ENCODE measurements at regions not wholly inside any gene's neighbourhood (a gene's known extent, or its start where the extent isn't known, plus 50 kb on each side); places are given as distances from the start of the nearest gene placed in this dataset.

DNA sequence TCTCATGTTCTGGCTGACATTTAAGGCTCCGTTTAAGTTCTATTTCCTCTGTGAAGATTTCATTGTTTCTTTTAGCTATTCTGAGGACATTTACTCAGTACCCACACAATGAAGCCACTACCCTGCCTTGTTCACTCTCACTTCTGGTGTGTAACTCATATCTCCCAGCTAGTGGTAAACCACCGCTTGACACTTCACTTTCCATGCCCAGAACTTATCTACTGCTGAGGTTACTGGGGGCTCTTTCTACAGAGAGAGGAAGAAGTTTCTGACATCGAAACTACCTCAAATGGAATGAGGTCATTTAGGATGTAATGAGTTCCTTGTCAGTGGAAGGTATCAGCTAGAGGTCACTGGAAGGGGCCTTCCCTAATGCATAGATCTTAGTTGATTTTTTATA, 501.5 kb downstream of the DMAC1 start:
- ATAC-seq (peak; percentile 95), DNase-seq (peak; percentile 51)
- H3K27ac Mint-ChIP-seq, result peak overlapping the region; percentile 87
- peaks cover 4% of the 10 kb centered on the region for H3K9me3 Mint-ChIP-seq
- H3K4me3 Mint-ChIP-seq, result peak overlapping the region; percentile 58
- H3K27me3 Mint-ChIP-seq, result peaks cover 28% of the 10 kb centered on the region
- peaks cover 8% of the 10 kb centered on the region for H3K36me3 Mint-ChIP-seq (ENCODE audit: low read depth)
- H3K4me1 Mint-ChIP-seq, result peaks cover 54% of the 10 kb centered on the region

DNA sequence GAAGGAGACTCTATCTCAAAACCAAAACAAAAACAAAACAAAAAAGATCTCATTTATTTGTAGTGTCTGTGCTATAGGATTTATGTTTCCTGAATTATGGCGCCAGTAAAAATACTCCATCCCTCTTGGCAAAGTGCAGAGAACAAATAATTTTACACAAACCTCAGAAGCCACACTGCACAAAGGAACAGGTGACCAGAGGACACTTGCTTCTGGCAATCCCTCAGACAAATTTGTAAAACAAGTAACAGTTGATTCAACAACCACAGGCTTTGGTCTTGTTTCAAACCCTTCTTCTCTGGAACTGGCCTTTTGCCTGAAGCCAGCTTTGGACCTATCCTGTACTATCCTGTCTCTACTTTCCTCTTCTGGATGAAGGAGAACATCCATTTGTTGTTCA, 502.1 kb downstream of the DMAC1 start:
- peaks cover 10% of the 10 kb centered on the region for H3K9me3 Mint-ChIP-seq
- peak overlapping the region; percentile 58 for H3K4me3 Mint-ChIP-seq
- peaks cover 27% of the 10 kb centered on the region for H3K27me3 Mint-ChIP-seq
- no peak for DNase-seq
- no peak for ATAC-seq
- peak overlapping the region; percentile 87 for H3K27ac Mint-ChIP-seq
- H3K4me1 Mint-ChIP-seq, result peaks cover 60% of the 10 kb centered on the region
- peaks cover 10% of the 10 kb centered on the region for H3K36me3 Mint-ChIP-seq (ENCODE audit: low read depth)

DNA sequence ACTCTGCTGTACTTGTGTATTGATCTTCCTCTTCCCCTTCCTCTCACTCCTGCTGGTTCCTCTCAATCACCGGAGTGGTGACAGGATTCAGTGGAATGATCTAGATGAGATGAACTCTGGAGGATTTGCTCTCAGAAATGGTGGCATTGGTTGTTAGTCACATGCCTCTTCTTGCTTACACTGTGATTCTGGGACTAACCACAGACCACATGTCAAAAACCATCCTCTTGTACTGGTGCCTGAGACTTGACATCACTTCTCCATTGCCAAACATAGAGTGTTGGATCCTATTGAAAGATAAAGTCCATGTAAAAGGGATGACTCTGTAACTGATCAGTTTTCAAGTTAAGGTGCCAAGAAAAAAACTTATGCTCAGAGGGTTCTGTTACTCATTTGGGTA, 506.5 kb downstream of the DMAC1 start:
- no peak for DNase-seq
- ATAC-seq, result peak; percentile 65
- Mint-ChIP-seq H3K4me1 (peaks cover 38% of the 10 kb centered on the region), H3K27me3 (peaks cover 26% of the 10 kb centered on the region), H3K36me3 (ENCODE audit: low read depth) (peaks cover 7% of the 10 kb centered on the region), H3K9me3 (peaks cover 6% of the 10 kb centered on the region), H3K4me3 (no peak overlapping the region), H3K27ac (no peak overlapping the region)

DNA sequence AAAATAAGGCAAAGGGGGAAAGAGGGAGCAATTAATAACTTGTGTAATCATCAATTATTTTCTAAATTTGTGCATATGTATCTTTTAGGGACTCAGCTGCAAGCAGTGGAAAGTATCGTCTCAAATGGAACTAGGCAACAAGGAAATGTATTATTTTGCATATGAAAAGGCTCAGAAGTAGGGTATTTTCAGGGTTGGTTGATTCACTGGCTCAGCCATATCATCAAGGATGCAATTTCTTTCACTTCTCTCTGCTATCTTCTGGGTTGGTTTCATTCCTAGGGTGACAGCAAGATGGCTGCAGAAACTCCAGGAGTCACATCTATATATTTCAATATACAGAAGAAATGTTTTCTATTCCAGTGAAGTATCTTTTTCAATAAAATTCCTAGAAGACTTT, 509.8 kb downstream of the DMAC1 start:
- H3K27ac Mint-ChIP-seq, result no peak overlapping the region

DNA sequence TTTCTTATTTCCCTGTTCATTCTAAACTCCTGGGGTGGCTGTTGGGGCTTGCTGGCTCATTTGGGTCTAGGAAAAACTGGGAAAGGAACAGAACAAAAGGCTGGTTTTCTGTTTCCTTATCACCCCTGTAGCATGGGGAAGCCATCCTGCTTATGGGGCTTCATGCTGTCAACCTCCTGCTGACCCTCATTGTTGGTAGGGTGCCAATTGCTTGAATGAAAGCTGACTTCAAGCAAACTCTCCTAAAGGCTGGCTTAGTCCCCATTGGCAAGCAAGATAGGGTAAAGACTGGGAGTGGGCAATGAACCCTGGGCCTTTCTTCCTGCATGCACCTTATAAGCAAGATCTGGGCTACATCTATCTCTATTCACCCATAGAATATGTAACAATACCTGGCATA, 511.6 kb downstream of the DMAC1 start:
- Mint-ChIP-seq H3K27ac (no peak overlapping the region), H3K4me1 (peaks cover 24% of the 10 kb centered on the region), H3K27me3 (peaks cover 29% of the 10 kb centered on the region), H3K36me3 (ENCODE audit: low read depth) (peaks cover 4% of the 10 kb centered on the region), H3K4me3 (no peak overlapping the region), H3K9me3 (peaks cover 4% of the 10 kb centered on the region)
- ATAC-seq (no peak), DNase-seq (no peak)

More for the DNA sequence above, 509.8 kb downstream of the DMAC1 start:
- Mint-ChIP-seq H3K36me3 (ENCODE audit: low read depth) (peaks cover 4% of the 10 kb centered on the region), H3K27me3 (peaks cover 35% of the 10 kb centered on the region), H3K4me3 (no peak overlapping the region), H3K4me1 (peaks cover 21% of the 10 kb centered on the region), H3K9me3 (peaks cover 6% of the 10 kb centered on the region)
- ATAC-seq (no peak), DNase-seq (no peak)

DNA sequence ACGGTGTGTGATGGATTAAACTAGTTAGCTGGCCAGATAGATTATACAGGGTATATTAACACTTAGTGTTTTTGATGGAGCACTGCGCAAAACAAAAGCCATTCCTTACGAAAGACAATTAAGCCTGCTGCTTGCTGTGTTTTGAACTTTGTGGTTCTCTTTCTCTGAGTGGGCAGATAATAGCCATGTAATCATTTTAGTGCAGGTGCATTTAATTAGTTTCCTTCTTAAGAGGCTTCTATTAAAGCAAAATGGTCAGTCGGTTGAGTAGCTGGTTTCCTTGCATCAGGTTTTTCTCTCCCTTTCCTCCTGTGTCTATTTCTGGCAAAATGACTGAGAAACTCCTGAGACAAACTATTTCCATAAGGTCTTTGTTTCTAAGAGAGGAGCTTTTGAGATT, 512.5 kb downstream of the DMAC1 start:
- Mint-ChIP-seq H3K27ac (no peak overlapping the region), H3K27me3 (peaks cover 34% of the 10 kb centered on the region), H3K4me1 (peaks cover 27% of the 10 kb centered on the region), H3K4me3 (no peak overlapping the region), H3K36me3 (ENCODE audit: low read depth) (peaks cover 3% of the 10 kb centered on the region), H3K9me3 (no peaks in the 10 kb centered on the region)
- ATAC-seq, result no peak
- DNase-seq, result no peak

DNA sequence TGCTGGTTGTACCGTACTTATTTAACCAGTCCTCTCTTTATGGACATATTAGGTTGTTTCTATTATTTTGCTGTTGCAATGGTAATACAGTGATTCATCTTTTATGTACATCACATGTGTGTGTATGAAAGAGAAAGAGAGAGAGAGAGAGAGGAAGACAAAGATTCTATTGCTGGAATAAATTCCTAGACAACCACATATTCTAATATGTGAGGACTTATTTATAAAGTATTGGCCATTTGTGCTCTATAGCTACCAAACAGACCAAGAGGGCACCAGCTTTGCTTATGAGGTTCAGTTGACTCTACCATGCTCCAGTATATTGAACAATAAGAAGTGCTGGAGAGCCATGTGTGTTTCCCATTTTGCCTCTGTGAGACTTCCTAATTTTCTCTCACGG, 513.5 kb downstream of the DMAC1 start:
- no peak for ATAC-seq
- peaks cover 27% of the 10 kb centered on the region for H3K4me1 Mint-ChIP-seq

DNA sequence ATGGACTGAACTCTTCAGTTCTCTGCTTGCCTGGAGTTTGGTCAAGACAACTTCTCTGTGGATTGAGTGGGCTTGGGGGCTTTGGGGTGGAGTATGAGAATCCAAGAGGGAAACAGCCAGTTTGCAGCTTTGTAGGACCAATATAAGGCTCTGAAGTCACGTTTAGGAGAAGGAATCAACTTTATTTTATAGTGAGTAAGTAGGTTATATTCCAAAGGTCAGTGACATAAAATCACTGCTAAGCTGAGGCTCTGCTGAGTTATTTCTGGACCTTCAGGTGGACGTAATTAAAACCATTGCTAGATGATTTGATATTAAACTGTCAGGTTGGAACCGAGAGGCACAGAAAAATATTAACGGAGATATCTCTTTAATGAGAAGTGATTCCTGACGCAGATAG, 514.4 kb downstream of the DMAC1 start:
- ATAC-seq (no peak), DNase-seq (no peak)
- Mint-ChIP-seq H3K27me3 (peaks cover 38% of the 10 kb centered on the region), H3K9me3 (peaks cover 10% of the 10 kb centered on the region), H3K27ac (no peak overlapping the region), H3K4me3 (no peak overlapping the region), H3K4me1 (peaks cover 27% of the 10 kb centered on the region), H3K36me3 (ENCODE audit: low read depth) (peaks cover 3% of the 10 kb centered on the region)

More for the DNA sequence above, 513.5 kb downstream of the DMAC1 start:
- Mint-ChIP-seq H3K4me3 (no peak overlapping the region), H3K36me3 (ENCODE audit: low read depth) (peaks cover 3% of the 10 kb centered on the region), H3K27ac (no peak overlapping the region), H3K27me3 (peaks cover 37% of the 10 kb centered on the region), H3K9me3 (peaks cover 4% of the 10 kb centered on the region)
- no peak for DNase-seq

DNA sequence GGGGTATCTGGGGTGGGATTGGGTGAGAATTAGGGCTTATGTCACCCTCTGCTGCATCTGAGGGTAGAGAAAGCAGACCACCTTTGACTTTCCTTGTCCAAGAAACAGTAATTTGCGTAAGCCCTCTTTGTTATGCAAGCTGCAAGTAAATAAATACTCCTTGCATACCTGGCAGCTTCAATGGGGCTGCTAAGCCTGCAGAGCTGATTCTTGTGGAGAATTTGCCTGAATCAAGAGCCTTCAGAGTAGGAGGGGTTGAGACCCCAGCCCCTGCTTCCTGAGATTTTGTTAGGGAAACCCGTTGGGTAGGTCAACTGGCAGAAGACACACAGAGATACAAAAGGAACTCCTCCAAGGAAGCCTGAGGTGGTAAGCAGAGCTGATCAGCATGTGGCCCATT, 515.1 kb downstream of the DMAC1 start:
- DNase-seq (no peak), ATAC-seq (no peak)
- peaks cover 10% of the 10 kb centered on the region for H3K9me3 Mint-ChIP-seq
- H3K36me3 Mint-ChIP-seq (ENCODE audit: low read depth), result peaks cover 3% of the 10 kb centered on the region
- H3K4me3 Mint-ChIP-seq, result no peak overlapping the region
- peaks cover 42% of the 10 kb centered on the region for H3K27me3 Mint-ChIP-seq
- peak overlapping the region; percentile 81 for H3K27ac Mint-ChIP-seq
- H3K4me1 Mint-ChIP-seq, result peaks cover 27% of the 10 kb centered on the region

DNA sequence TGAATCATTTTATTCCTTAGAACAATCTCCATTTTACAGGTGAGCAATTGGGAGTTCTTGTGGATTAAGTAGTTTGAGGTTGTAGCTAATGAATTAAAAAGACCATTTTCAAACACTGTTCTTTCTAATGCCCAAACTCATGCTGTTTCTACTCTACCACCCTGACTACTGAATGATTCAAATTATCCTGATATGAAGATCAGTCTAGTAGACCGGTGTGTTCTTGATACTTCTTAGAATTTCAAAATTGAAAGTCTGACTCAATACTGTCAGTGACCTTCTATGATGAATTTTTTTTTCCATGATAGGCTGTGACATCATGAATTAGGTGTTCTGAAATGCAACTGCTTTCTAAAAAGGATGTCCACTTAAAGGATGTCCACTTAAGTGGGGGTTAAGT, 515.5 kb downstream of the DMAC1 start:
- peak overlapping the region; percentile 81 for H3K27ac Mint-ChIP-seq
- DNase-seq, result no peak
- peak; percentile 99 for ATAC-seq
- peaks cover 40% of the 10 kb centered on the region for H3K27me3 Mint-ChIP-seq
- no peak overlapping the region for H3K4me3 Mint-ChIP-seq
- peaks cover 14% of the 10 kb centered on the region for H3K9me3 Mint-ChIP-seq
- H3K4me1 Mint-ChIP-seq, result peaks cover 24% of the 10 kb centered on the region
- peaks cover 3% of the 10 kb centered on the region for H3K36me3 Mint-ChIP-seq (ENCODE audit: low read depth)

DNA sequence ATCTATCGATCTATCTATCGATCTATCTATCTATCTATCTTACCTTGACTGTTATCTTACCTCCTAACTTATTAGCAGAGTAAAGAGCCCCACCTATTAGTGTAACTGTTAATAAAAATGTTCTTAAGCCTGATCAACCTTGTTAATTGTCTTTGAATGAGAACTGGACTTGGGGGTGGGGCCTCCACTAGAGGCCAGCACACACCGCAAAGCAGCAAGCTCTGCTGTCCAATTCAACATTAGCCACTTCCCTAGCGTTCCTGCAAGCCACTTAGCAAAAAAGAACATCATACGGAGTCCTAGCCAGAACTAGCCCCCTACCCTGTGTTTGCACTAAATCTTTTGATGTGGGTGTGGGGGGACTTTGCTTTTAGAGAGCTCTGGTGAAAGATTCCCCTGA, 515.8 kb downstream of the KDM4C start:
- Mint-ChIP-seq H3K4me3 (no peak overlapping the region), H3K36me3 (ENCODE audit: low read depth) (no peaks in the 10 kb centered on the region), H3K27ac (no peak overlapping the region), H3K9me3 (no peaks in the 10 kb centered on the region), H3K27me3 (peaks cover 21% of the 10 kb centered on the region), H3K4me1 (no peaks in the 10 kb centered on the region)
- no peak for DNase-seq
- no peak for ATAC-seq

DNA sequence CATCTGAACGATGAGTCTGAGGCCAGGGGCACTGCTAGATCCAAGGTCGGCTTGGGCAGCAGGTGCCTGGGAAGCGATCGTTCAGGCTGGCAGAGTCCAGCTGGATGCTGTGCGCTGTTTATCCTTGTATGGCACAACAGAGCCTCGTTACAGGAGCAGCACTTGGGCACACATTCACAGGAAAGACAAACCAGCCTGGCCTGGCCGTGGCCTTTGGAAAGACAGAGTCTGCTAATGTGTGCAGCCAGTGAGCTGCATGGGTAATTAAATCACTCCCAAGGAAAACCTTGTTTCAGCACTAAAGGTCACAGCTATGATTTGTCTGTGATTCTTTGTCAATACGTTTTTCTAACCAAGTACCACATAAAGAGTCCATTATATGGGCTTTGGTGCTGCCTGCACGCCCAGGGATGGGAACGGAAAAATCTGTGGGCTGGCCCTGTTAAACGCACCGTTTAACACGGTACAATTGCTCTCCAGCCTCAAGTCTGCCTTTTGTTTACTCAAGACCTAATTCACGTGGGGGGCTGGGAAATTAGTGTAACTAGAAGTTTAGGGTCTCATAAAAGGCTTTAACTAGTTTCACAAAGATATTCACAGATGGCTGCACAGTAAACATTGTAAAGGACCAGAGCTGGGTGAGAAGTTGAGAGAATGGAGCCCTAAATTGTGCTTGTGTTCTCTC, 509.3 kb downstream of the KDM4C start:
- Mint-ChIP-seq H3K27ac (no peak overlapping the region), H3K36me3 (ENCODE audit: low read depth) (no peaks in the 10 kb centered on the region), H3K27me3 (peaks cover 27% of the 10 kb centered on the region), H3K4me1 (no peaks in the 10 kb centered on the region), H3K9me3 (no peaks in the 10 kb centered on the region), H3K4me3 (no peak overlapping the region)
- DNase-seq (no peak), ATAC-seq (no peak)

DNA sequence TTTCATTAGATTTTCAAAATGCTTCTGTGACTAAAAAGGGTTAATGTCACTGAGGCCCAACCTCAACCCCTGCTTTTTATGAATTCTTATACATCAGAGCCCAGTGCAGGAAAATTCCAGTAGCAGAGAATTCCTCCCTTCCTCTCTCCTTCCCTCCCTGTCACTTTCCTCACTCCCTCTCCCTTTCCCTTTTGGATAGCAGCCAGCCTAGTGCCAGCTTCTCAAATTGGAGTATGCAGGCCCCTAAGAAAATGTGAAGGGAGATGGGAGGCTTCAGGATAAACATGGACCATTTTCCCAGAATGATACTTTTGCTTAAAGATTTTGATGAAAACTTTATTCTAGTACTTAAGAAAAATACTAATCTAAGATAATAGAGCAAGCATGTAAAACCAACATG, 507.4 kb downstream of the KDM4C start:
- DNase-seq (no peak), ATAC-seq (no peak)
- H3K4me3 Mint-ChIP-seq, result no peak overlapping the region
- no peaks in the 10 kb centered on the region for H3K36me3 Mint-ChIP-seq (ENCODE audit: low read depth)
- peaks cover 28% of the 10 kb centered on the region for H3K27me3 Mint-ChIP-seq
- no peaks in the 10 kb centered on the region for H3K9me3 Mint-ChIP-seq
- no peak overlapping the region for H3K27ac Mint-ChIP-seq
- no peaks in the 10 kb centered on the region for H3K4me1 Mint-ChIP-seq

DNA sequence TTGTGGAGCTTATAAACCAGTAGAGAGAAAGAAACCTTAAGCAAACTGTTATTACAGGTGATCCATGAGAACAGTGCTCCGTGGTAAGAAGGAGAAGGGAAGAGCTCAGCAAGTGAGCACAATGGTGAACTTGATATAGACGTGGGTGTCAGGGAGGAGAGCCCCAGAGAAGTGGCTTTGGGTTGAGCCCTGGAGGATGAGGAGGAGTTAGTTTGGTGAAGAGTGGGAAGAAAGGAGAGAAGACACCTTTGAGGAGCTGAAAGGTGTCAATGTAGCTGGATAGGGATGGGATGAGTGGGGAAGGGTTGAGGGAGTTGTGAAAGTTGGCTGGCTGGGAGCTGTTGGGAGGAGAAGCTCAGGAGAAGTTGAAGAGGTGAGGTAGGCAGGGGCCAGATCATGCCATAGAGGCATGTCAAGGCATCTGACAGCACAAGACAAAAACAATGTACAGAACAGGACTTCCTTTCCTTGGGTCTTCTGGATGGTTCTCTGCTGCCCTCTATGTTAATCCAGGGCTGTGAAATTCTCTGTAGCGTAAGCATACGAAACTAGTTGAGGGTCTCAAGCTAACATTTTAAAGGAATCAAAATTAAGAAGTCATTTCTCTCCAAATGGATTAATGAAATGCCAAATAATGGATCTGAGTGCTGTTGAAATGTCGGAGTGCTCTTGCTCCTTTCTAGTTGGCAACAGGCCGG, 501.9 kb downstream of the KDM4C start:
- Mint-ChIP-seq H3K9me3 (no peaks in the 10 kb centered on the region), H3K4me3 (no peak overlapping the region), H3K36me3 (ENCODE audit: low read depth) (no peaks in the 10 kb centered on the region), H3K4me1 (no peaks in the 10 kb centered on the region), H3K27me3 (peaks cover 32% of the 10 kb centered on the region), H3K27ac (no peak overlapping the region)
- ATAC-seq, result no peak
- DNase-seq, result no peak

DNA sequence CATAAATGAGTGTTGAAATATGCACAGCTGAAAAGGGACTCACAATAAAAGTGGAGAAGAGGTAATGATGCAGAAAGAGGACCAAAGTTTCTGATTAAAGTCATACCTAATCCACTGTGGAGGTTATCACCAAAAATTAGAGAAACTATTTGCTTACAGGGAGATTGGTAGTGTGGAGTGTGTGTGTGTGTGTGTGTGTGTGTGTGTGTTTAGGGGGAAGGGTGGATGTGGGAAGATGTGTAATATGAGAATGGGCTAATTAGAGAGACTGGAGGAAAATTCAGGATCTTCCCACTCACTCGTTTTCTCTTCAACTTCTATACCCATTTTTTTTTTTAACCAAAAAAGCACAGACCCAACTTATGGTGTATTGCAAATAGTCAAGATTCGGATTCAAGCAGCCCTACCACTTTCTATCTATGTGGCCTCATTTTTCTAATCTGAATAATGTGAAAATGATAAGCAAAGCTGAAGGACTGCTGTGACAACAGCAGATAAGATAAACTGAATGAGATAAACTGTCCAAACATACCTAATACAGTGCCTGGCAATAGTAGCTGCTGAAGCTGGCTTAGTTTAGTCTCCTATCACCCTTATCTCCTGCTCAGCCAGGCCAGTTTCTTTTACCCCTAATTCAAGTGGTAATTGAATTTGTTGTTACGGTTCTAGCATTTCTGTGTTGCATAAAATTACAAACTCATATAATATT, 501.1 kb downstream of the KDM4C start:
- Mint-ChIP-seq H3K9me3 (peaks cover 4% of the 10 kb centered on the region), H3K4me1 (no peaks in the 10 kb centered on the region), H3K27ac (no peak overlapping the region), H3K27me3 (peaks cover 32% of the 10 kb centered on the region), H3K36me3 (ENCODE audit: low read depth) (no peaks in the 10 kb centered on the region), H3K4me3 (no peak overlapping the region)
- DNase-seq, result no peak
- no peak for ATAC-seq

Measured in activated naive CD8-positive, alpha-beta T cell treated with anti-CD3 and anti-CD28 coated beads, Interleukin-2, amount 50 U/mL, for 24 hours (primary cell).